Smooth muscle cell (in vitro differentiated cells): ENCODE measurements at regions not wholly inside any gene's neighbourhood (a gene's known extent, or its start where the extent isn't known, plus 50 kb on each side); places are given as distances from the start of the nearest gene placed in this dataset.

Source experiments
- DNase-seq: peaks from one replicate; lab custom pipeline; 2025; ENCODE audit not compliant: unreplicated experiment; lab: John Stamatoyannopoulos, UW
- H2AFZ ChIP-seq: fragments of 200-600 bp; sonication (generic); 2 replicates; pipeline ENCODE4 v1.6.0; 2016; ENCODE audit warnings: antibody characterized with exemption, low read depth, mild to moderate bottlenecking
- H3F3A ChIP-seq: fragments of 200-600 bp; sonication (generic); 2 replicates; pipeline ENCODE4 v1.6.0; 2017; ENCODE audit warnings: antibody characterized with exemption, low read depth
- H3K27ac ChIP-seq: fragments of 200-600 bp; sonication (generic); 2 replicates; pipeline ENCODE4 v1.5.1; 2016; ENCODE audit warnings: low read depth, mild to moderate bottlenecking
- H3K27me3 ChIP-seq: fragments of 200-600 bp; sonication (generic); 2 replicates; pipeline ENCODE4 v1.6.1; 2016; ENCODE audit warnings: low read depth, mild to moderate bottlenecking
- H3K36me3 ChIP-seq: fragments of 200-600 bp; sonication (generic); 2 replicates; pipeline ENCODE4 v1.5.1; 2016; ENCODE audit warnings: low read depth
- H3K4me1 ChIP-seq: fragments of 200-600 bp; sonication (generic); 2 replicates; pipeline ENCODE4 v1.5.1; 2016; ENCODE audit warnings: low read depth
- H3K4me2 ChIP-seq: fragments of 200-600 bp; sonication (generic); 2 replicates; pipeline ENCODE4 v1.6.0; 2016; ENCODE audit warnings: mild to moderate bottlenecking
- H3K4me3 ChIP-seq: fragments of 200-600 bp; sonication (generic); 2 replicates; pipeline ENCODE4 v1.5.1; 2016; ENCODE audit warnings: mild to moderate bottlenecking
- H3K79me2 ChIP-seq: fragments of 200-600 bp; sonication (generic); 2 replicates; pipeline ENCODE4 v1.6.0; 2016; ENCODE audit warnings: low read depth, mild to moderate bottlenecking
- H3K9ac ChIP-seq: fragments of 200-600 bp; sonication (generic); 2 replicates; pipeline ENCODE4 v1.6.0; 2016; ENCODE audit warnings: low read depth
- H3K9me3 ChIP-seq: fragments of 200-600 bp; sonication (generic); replicated peaks from 2 replicates; pipeline ENCODE4 v1.5.1; 2016; ENCODE audit warnings: low read depth
- H4K20me1 ChIP-seq: fragments of 200-600 bp; sonication (generic); 2 replicates; pipeline ENCODE4 v1.6.0; 2016; ENCODE audit warnings: low read depth
- WGBS: methylation state at CpG from one replicate; pipeline ENCODE4 v1.1.7; 2016; ENCODE audit warnings: low lambda C conversion rate; 5-methylcytosine and 5-hydroxymethylcytosine counted together
- TF ChIP-seq, protein P1 (sequence below): fragments of 200-600 bp; sonication (generic); IDR thresholded peaks from 2 replicates; pipeline ENCODE4 v1.5.1; 2017; ENCODE audit warnings: borderline replicate concordance, mild to moderate bottlenecking, antibody characterized with exemption; ENCODE audit not compliant: insufficient read depth, poor library complexity, severe bottlenecking

DNA sequence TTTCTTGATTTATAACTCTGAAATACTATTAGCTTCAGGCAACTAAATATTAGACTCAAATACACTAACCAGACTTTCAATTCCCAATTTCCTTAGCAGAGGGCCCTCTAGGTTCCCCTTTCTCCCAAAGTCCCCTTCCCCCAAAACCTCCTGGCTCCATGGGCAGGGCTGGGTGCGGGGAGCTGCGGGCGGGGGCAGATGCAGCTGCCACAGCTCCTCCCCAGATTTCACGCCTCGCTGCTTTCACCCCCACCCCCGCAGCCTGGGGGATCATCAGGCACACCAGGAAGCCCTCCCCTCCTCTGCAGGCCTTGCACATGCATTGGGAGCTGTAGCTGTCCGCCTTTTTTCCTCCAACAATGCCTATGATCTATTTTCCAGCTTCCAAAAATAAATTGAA, 82.8 kb upstream of the SPATA31C2 start:
- Histone ChIP-seq H3K27ac (no peak overlapping the region), H3F3A (no peaks in the 10 kb centered on the region), H2AFZ (no peak overlapping the region), H3K9ac (no peak overlapping the region), H4K20me1 (no peaks in the 10 kb centered on the region), H3K9me3 (no peaks in the 10 kb centered on the region), H3K4me3 (no peak overlapping the region), H3K36me3 (no peaks in the 10 kb centered on the region), H3K27me3 (no peaks in the 10 kb centered on the region), H3K79me2 (no peaks in the 10 kb centered on the region), H3K4me2 (no peak overlapping the region), H3K4me1 (no peaks in the 10 kb centered on the region)
- no peak for DNase-seq
- TF ChIP-seq, protein P1, sequence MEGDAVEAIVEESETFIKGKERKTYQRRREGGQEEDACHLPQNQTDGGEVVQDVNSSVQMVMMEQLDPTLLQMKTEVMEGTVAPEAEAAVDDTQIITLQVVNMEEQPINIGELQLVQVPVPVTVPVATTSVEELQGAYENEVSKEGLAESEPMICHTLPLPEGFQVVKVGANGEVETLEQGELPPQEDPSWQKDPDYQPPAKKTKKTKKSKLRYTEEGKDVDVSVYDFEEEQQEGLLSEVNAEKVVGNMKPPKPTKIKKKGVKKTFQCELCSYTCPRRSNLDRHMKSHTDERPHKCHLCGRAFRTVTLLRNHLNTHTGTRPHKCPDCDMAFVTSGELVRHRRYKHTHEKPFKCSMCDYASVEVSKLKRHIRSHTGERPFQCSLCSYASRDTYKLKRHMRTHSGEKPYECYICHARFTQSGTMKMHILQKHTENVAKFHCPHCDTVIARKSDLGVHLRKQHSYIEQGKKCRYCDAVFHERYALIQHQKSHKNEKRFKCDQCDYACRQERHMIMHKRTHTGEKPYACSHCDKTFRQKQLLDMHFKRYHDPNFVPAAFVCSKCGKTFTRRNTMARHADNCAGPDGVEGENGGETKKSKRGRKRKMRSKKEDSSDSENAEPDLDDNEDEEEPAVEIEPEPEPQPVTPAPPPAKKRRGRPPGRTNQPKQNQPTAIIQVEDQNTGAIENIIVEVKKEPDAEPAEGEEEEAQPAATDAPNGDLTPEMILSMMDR: no peak
- 62% methylated on average over 7 of the region's 7 CpGs for WGBS

- no peak overlapping the region for H2AFZ ChIP-seq
- TF ChIP-seq, protein P1: no peak
- H3K36me3 ChIP-seq: no peaks in the 10 kb centered on the region
- no peaks in the 10 kb centered on the region for H3F3A ChIP-seq
- DNase-seq: no peak
- no peaks in the 10 kb centered on the region for H3K27me3 ChIP-seq
- no peak overlapping the region for H3K4me2 ChIP-seq
- H4K20me1 ChIP-seq: no peaks in the 10 kb centered on the region
- 95% methylated on average over 20 of the region's 20 CpGs for WGBS
- no peaks in the 10 kb centered on the region for H3K4me1 ChIP-seq
- no peaks in the 10 kb centered on the region for H3K79me2 ChIP-seq
- H3K9ac ChIP-seq: no peak overlapping the region
- no peak overlapping the region for H3K27ac ChIP-seq
- H3K4me3 ChIP-seq: no peak overlapping the region
- no peaks in the 10 kb centered on the region for H3K9me3 ChIP-seq
These were observed 82.4 kb upstream of the SPATA31C2 start for GRCh38 chr9:88220652-88221051.

- H3K27me3 ChIP-seq: no peaks in the 10 kb centered on the region
- WGBS: 62% methylated on average over 4 of the region's 4 CpGs
These were observed 81.3 kb upstream of the SPATA31C2 start for GRCh38 chr9:88219601-88220000.

GRCh38 chr9:88218726-88219125, 80.5 kb upstream of the SPATA31C2 start:
- no peak for DNase-seq

More at GRCh38 chr9:88219601-88220000, 81.3 kb upstream of the SPATA31C2 start:
- H3K36me3 ChIP-seq: no peaks in the 10 kb centered on the region
- peak overlapping the region; percentile 37 for H2AFZ ChIP-seq
- no peaks in the 10 kb centered on the region for H3K79me2 ChIP-seq
- no peaks in the 10 kb centered on the region for H4K20me1 ChIP-seq
- DNase-seq: no peak
- H3K4me2 ChIP-seq: no peak overlapping the region
- TF ChIP-seq, protein P1: no peak
- H3F3A ChIP-seq: no peaks in the 10 kb centered on the region
- no peak overlapping the region for H3K4me3 ChIP-seq
- H3K27ac ChIP-seq: no peak overlapping the region
- no peak overlapping the region for H3K9ac ChIP-seq
- no peaks in the 10 kb centered on the region for H3K4me1 ChIP-seq
- H3K9me3 ChIP-seq: no peaks in the 10 kb centered on the region

More at GRCh38 chr9:88218726-88219125, 80.5 kb upstream of the SPATA31C2 start:
- Histone ChIP-seq H3K9me3 (no peaks in the 10 kb centered on the region), H3F3A (no peaks in the 10 kb centered on the region), H2AFZ (no peak overlapping the region), H3K36me3 (no peaks in the 10 kb centered on the region), H4K20me1 (no peaks in the 10 kb centered on the region), H3K9ac (no peak overlapping the region), H3K27ac (no peak overlapping the region), H3K27me3 (no peaks in the 10 kb centered on the region), H3K4me2 (peak overlapping the region; percentile 19), H3K79me2 (no peaks in the 10 kb centered on the region), H3K4me1 (no peaks in the 10 kb centered on the region), H3K4me3 (no peak overlapping the region)
- WGBS: 80% methylated on average over 3 of the region's 3 CpGs
- TF ChIP-seq, protein P1: no peak
